SW 1271 (cell line): ENCODE measurements at regions not wholly inside any gene's neighbourhood (a gene's known extent, or its start where the extent isn't known, plus 50 kb on each side); places are given as distances from the start of the nearest gene placed in this dataset.

Source experiments
- DNase-seq, 2 experiments: peaks; one replicate each; lab custom pipeline; 2025; lab: John Stamatoyannopoulos, UW

- no peak for DNase-seq
These were observed 106.1 kb upstream of the DIPK2B start for GRCh38 chrX:45306794-45307193.

- no peak for DNase-seq
These were observed 100.0 kb upstream of the DIPK2B start for GRCh38 chrX:45300638-45301037.

GRCh38 chrX:45295259-45295986 lies 94.7 kb upstream of the DIPK2B start:
- no peak for DNase-seq

GRCh38 chrX:45274576-45274975 lies 73.9 kb upstream of the DIPK2B start:
- no peak for DNase-seq

GRCh38 chrX:45267007-45267406 lies 66.3 kb upstream of the DIPK2B start:
- DNase-seq, result no peak

GRCh38 chrX:45266456-45266855 lies 65.8 kb upstream of the DIPK2B start:
- no peak for DNase-seq

- DNase-seq, result no peak
These were observed 64.2 kb upstream of the DIPK2B start for GRCh38 chrX:45264865-45265264.

- no peak for DNase-seq
These were observed 60.8 kb upstream of the DIPK2B start for GRCh38 chrX:45261471-45261870.

- DNase-seq, result no peak
These were observed 60.3 kb upstream of the DIPK2B start for GRCh38 chrX:45261005-45261404.

GRCh38 chrX:45258731-45259402 lies 58.2 kb upstream of the DIPK2B start:
- DNase-seq, result no peak
